HCT116 (cell line): ENCODE measurements at regions not wholly inside any gene's neighbourhood (a gene's known extent, or its start where the extent isn't known, plus 50 kb on each side); places are given as distances from the start of the nearest gene placed in this dataset.

ENCODE experiments used
- ATAC-seq: fragments of 200-7000 bp; cut with Tn5 transposase; 2 replicates; pipeline ENCODE4 v1.9.1; 2020; ENCODE audit warnings: mild to moderate bottlenecking, moderate library complexity
- BruUV-seq: library from RNA; stranded (reverse); fragments of 400-500 nt; replicated peaks from 2 replicates; lab custom pipeline; 2021; lab: Mats Ljungman, UMichigan
- CTCF ChIA-PET: fragments of 300-600 bp; sonication (Branson Sonifier 250); formaldehyde crosslinking; loops from one replicate; lab custom pipeline; 2021; ENCODE audit warnings: antibody characterized with exemption; lab: Charles Lee
- POLR2A ChIA-PET: fragments of 300-600, 350-600 bp; sonication (Branson Sonifier 250); formaldehyde crosslinking; loops from one replicate; lab custom pipeline; 2021; ENCODE audit warnings: antibody characterized with exemption; lab: Charles Lee
- RAD21 ChIA-PET, 2 experiments: fragments of 300-600 bp; sonication (Branson Sonifier 250); formaldehyde crosslinking; loops; one replicate each; lab custom pipeline; 2023; ENCODE audit warnings: low total read pairs in 2 of 2; ENCODE audit not compliant: uncharacterized antibody in 2 of 2, unreplicated experiment in 2 of 2, low non-redundant PET in 1 of 2; lab: Charles Lee
- DNase-seq: peaks from one replicate; pipeline ENCODE4 v3.0.0-alpha.2; 2010; ENCODE audit warnings: low read depth, low spot score
- H2AFZ ChIP-seq: fragments of 200-600 bp; shearing (Covaris generic), sonication (generic); 2 replicates; pipeline ENCODE4 v1.6.1; 2017; ENCODE audit warnings: low read depth, mixed run types, mixed read lengths, antibody characterized with exemption, low read length; ENCODE audit not compliant: poor library complexity, severe bottlenecking
- H3K27ac ChIP-seq: 2 replicates; pipeline ENCODE4 v1.5.1; 2012; ENCODE audit warnings: low read depth, low read length
- H3K27me3 ChIP-seq: fragments of 200-600 bp; sonication (generic); 2 replicates; pipeline ENCODE4 v1.6.1; 2016; ENCODE audit warnings: mixed run types, low read length, mixed read lengths; ENCODE audit not compliant: insufficient read depth
- H3K36me3 ChIP-seq, 2 experiments: fragments of 200-500 bp in 1 of 2; fragments of 200-600 bp in 1 of 2; sonication (Bioruptor generic) in 1 of 2; sonication (generic) in 1 of 2; 2 replicates each; pipeline versions ENCODE4 v1.5.1 to v1.6.1; 2014 to 2016; ENCODE audit warnings: low read length in 2 of 2, inconsistent platforms in 1 of 2, mixed read lengths in 1 of 2, mixed run types in 1 of 2; ENCODE audit not compliant: insufficient read depth in 2 of 2, control insufficient read depth in 1 of 2
- H3K4me1 ChIP-seq, 2 experiments: fragments of 200-600 bp in 1 of 2; sonication (generic) in 1 of 2; 2 replicates each; pipeline versions ENCODE4 v1.5.1 to v1.6.1; 2012 to 2017; ENCODE audit warnings: low read length in 2 of 2, inconsistent platforms in 1 of 2, mild to moderate bottlenecking in 1 of 2, mixed read lengths in 1 of 2, mixed run types in 1 of 2, moderate library complexity in 1 of 2; ENCODE audit not compliant: insufficient read depth in 2 of 2, control insufficient read depth in 1 of 2
- H3K4me2 ChIP-seq: fragments of 200-600 bp; sonication (generic); 2 replicates; pipeline ENCODE4 v1.6.1; 2017; ENCODE audit warnings: mixed run types, low read length, mixed read lengths
- H3K4me3 ChIP-seq, 2 experiments: fragments of 200-600 bp in 1 of 2; sonication (generic) in 1 of 2; replicated peaks in 1 of 2; 2 replicates each; pipeline ENCODE4 v1.5.1; 2011 to 2016; ENCODE audit warnings: low read length in 2 of 2, control low read depth in 1 of 2, low read depth in 1 of 2, mild to moderate bottlenecking in 1 of 2, mixed read lengths in 1 of 2, mixed run types in 1 of 2
- H3K79me2 ChIP-seq: fragments of 200-600 bp; sonication (generic); 2 replicates; pipeline ENCODE4 v1.6.1; 2017; ENCODE audit warnings: mild to moderate bottlenecking, mixed run types, low read length, moderate library complexity, mixed read lengths; ENCODE audit not compliant: insufficient read depth
- H3K9ac ChIP-seq: fragments of 200-600 bp; sonication (generic); 2 replicates; pipeline ENCODE4 v1.6.1; 2016; ENCODE audit warnings: low read length, mixed read lengths
- H3K9me2 ChIP-seq: fragments of 200-600 bp; sonication (generic), shearing (Covaris generic); 2 replicates; pipeline ENCODE4 v1.6.1; 2017; ENCODE audit warnings: mixed run types, mild to moderate bottlenecking, moderate library complexity; ENCODE audit not compliant: insufficient read depth
- H3K9me3 ChIP-seq, 2 experiments: fragments of 200-500 bp in 1 of 2; fragments of 200-600 bp in 1 of 2; sonication (Bioruptor generic) in 1 of 2; sonication (generic) in 1 of 2; 2 replicates each; pipeline ENCODE4 v1.6.1; 2014 to 2017; ENCODE audit warnings: low read length in 2 of 2, mixed read lengths in 2 of 2, inconsistent platforms in 1 of 2, low read depth in 1 of 2, mild to moderate bottlenecking in 1 of 2, mixed run types in 1 of 2, moderate library complexity in 1 of 2; ENCODE audit not compliant: control insufficient read depth in 1 of 2, insufficient read depth in 1 of 2
- H4K20me1 ChIP-seq: fragments of 200-600 bp; sonication (generic), shearing (Covaris generic); 2 replicates; pipeline ENCODE4 v1.6.1; 2017; ENCODE audit warnings: mixed run types, mild to moderate bottlenecking, moderate library complexity; ENCODE audit not compliant: insufficient read depth
- CBX3 ChIP-seq: IDR thresholded peaks from 2 replicates; pipeline ENCODE4 v1.6.1; 2012; ENCODE audit warnings: low read depth
- CEBPB ChIP-seq: IDR thresholded peaks from 2 replicates; pipeline ENCODE4 v1.6.1; 2012; ENCODE audit warnings: low read depth
- CTCF ChIP-seq, 3 experiments: fragments of 200-600 bp in 1 of 3; sonication (generic) in 1 of 3; IDR thresholded peaks in 2 of 3; conservative IDR thresholded peaks in 1 of 3; 2 replicates each; pipeline ENCODE4 v1.5.1; 2012 to 2017; ENCODE audit warnings: low read depth in 2 of 3, low read length in 2 of 3, antibody characterized with exemption in 1 of 3, borderline replicate concordance in 1 of 3, control low read depth in 1 of 3, mild to moderate bottlenecking in 1 of 3, mixed read lengths in 1 of 3, mixed run types in 1 of 3, moderate library complexity in 1 of 3; ENCODE audit not compliant: insufficient read depth in 1 of 3
- EGR1 ChIP-seq: IDR thresholded peaks from 2 replicates; pipeline ENCODE4 v1.6.1; 2012; ENCODE audit warnings: low read depth
- ELF1 ChIP-seq: IDR thresholded peaks from 2 replicates; pipeline ENCODE4 v1.6.1; 2012; ENCODE audit warnings: low read depth, borderline replicate concordance
- EZH2 ChIP-seq: fragments of 200-600 bp; sonication (generic); IDR thresholded peaks from 2 replicates; pipeline ENCODE4 v1.6.1; 2017; ENCODE audit warnings: antibody characterized with exemption, mixed run types
- FOSL1 ChIP-seq: IDR thresholded peaks from 2 replicates; pipeline ENCODE4 v1.6.1; 2012; ENCODE audit warnings: low read depth
- MAX ChIP-seq: IDR thresholded peaks from 2 replicates; pipeline ENCODE4 v1.6.1; 2012
- POLR2A ChIP-seq: IDR thresholded peaks from 2 replicates; pipeline ENCODE4 v1.7.0; 2011; ENCODE audit warnings: borderline replicate concordance; ENCODE audit not compliant: insufficient read depth, insufficient read length; ENCODE audit errors: extremely low read depth
- POLR2AphosphoS5 ChIP-seq: IDR thresholded peaks from 2 replicates; pipeline ENCODE4 v1.6.1; 2011; ENCODE audit warnings: mild to moderate bottlenecking, low read depth, low read length, moderate library complexity
- RAD21 ChIP-seq: IDR thresholded peaks from 2 replicates; pipeline ENCODE4 v1.6.1; 2012; ENCODE audit warnings: low read depth, mild to moderate bottlenecking
- REST ChIP-seq: IDR thresholded peaks from 2 replicates; pipeline ENCODE4 v1.6.1; 2012; ENCODE audit warnings: low read depth
- SIN3A ChIP-seq: IDR thresholded peaks from 2 replicates; pipeline ENCODE4 v1.6.1; 2012; ENCODE audit warnings: low read depth
- SP1 ChIP-seq: IDR thresholded peaks from 2 replicates; pipeline ENCODE4 v1.6.1; 2012; ENCODE audit warnings: low read depth
- SRF ChIP-seq: IDR thresholded peaks from 2 replicates; pipeline ENCODE4 v1.6.1; 2012; ENCODE audit warnings: low read depth
- TCF7L2 ChIP-seq: IDR thresholded peaks from 2 replicates; pipeline ENCODE4 v1.7.0; 2011; ENCODE audit warnings: borderline replicate concordance, inconsistent platforms; ENCODE audit not compliant: insufficient read depth, insufficient read length; ENCODE audit errors: extremely low read depth
- ZBTB33 ChIP-seq: IDR thresholded peaks from 2 replicates; pipeline ENCODE4 v1.6.1; 2011; ENCODE audit warnings: mild to moderate bottlenecking, low read length, moderate library complexity; ENCODE audit not compliant: insufficient replicate concordance; ENCODE audit errors: extremely low read depth
- intact Hi-C: fragments of 100-400 bp; cut with micrococcal nuclease; formaldehyde crosslinking; loops from 2 replicates; pipeline ENCODE4 v1.10.0; 2022

GRCh38 chr1:168843950-168844349 is 114.9 kb upstream of the DPT start:
- DNase-seq (no peak), ATAC-seq (no peak)
- Histone ChIP-seq H3K9me3 (no peaks in the 10 kb centered on the region), H4K20me1 (no peaks in the 10 kb centered on the region), H3K36me3 (no peaks in the 10 kb centered on the region), H3K9me2 (no peaks in the 10 kb centered on the region), H3K4me1 (no peaks in the 10 kb centered on the region), H3K9ac (no peak overlapping the region), H3K27ac (no peak overlapping the region), H3K4me2 (no peak overlapping the region), H3K27me3 (no peaks in the 10 kb centered on the region), H2AFZ (no peak overlapping the region), H3K79me2 (no peaks in the 10 kb centered on the region), H3K4me3 (no peak overlapping the region)
- ChIA-PET RAD21 (no interaction called here), POLR2A (no interaction called here), CTCF (no interaction called here)
- no TSS peak for BruUV-seq
- intact Hi-C loops: no loop called here
- TF ChIP-seq TCF7L2: no peak
- TF ChIP-seq POLR2A: no peak
- TF ChIP-seq RAD21: no peak
- TF ChIP-seq ZBTB33: no peak
- TF ChIP-seq EGR1: no peak
- no peak for TF ChIP-seq POLR2AphosphoS5
- no peak for TF ChIP-seq SRF
- TF ChIP-seq SIN3A: no peak
- no peak for TF ChIP-seq CBX3
- TF ChIP-seq EZH2: no peak
- no peak for TF ChIP-seq CTCF (IDR thresholded peaks at IDR 0.05 in 2 of 3, conservative IDR thresholded peaks at IDR 0.05 in 1 of 3; ENCODE audit: borderline replicate concordance in 1 of 3, insufficient read depth in 1 of 3, low read depth in 2 of 3, low read length in 2 of 3)
- TF ChIP-seq MAX: no peak
- no peak for TF ChIP-seq CEBPB
- TF ChIP-seq ELF1: no peak
- no peak for TF ChIP-seq FOSL1
- no peak for TF ChIP-seq REST
- TF ChIP-seq SP1: no peak
